Right kidney (tissue), 1 donor: ENCODE measurements at regions not wholly inside any gene's neighbourhood (a gene's known extent, or its start where the extent isn't known, plus 50 kb on each side); places are given as distances from the start of the nearest gene placed in this dataset.
"Not testable (repeated sequence)": the region's sequence is repeated elsewhere in the genome, so short reads cannot be mapped to it uniquely, and the experiment has no call there.

ENCODE experiments used
- DNase-seq: peaks from one replicate; pipeline ENCODE4 v3.0.0-alpha.2; 2016

- DNase-seq, result no peak
Observed at GRCh38 chr4:180960743-180961401, 1282.3 kb upstream of the TENM3 start.

DNA sequence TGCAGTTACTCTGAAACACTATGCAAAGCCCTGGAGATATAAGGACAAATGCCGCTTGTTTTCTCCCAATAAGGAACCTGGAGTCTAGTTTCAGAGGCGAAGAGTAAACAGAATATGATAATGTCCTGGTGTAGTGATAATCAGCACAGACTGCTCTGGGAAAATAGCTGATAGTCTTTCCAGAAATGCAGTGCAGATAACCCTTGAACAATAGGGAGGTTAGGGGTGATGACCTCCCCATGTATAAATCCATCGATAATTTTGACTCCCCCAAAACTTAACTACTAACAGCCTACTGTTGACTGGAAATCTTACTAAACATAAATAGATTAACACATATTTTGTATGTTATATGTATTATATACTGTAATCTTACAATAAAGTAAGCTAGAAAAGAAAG lies 1280.9 kb upstream of the TENM3 start:
- DNase-seq, result no peak

DNA sequence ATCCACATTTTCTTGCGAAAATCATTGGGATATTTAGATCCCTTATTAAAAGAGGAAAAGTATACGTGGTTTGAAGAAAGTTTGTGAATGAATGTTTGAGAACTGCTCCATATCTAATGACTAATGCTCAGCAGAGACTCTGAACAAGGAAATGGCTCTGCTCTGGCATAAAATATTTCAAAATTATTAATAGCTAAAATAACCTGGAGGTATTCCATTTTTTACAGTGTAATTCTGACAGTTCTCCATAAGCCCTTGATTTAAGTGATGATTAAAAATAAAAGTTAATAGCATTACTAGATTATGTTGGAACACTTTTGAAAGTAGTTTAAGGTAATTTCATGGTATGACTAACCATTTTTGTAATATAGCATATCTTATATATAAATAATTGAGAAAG lies 1276.9 kb upstream of the TENM3 start:
- DNase-seq, result no peak

GRCh38 chr4:180967936-180968335 lies 1275.3 kb upstream of the TENM3 start:
- no peak for DNase-seq

DNA sequence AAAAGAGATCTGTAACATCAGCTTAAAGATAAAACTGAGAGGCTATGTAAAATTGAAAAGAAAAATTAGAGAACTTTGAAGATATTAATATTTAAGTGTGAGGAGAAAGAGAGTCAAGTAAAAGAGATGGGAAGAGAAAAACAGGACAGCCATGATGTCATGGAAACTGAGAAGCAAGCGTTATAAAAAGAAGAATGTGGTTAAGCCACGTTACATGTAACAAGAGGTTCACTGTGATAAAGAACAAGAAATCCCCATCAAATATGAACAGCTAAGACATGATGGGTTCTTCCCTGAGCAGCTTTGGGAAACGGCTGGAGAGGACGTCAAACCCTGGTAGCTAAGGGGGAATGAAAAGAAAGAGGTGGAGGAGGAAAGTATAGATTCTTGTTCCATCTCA lies 1269.3 kb upstream of the TENM3 start:
- no peak for DNase-seq

DNA sequence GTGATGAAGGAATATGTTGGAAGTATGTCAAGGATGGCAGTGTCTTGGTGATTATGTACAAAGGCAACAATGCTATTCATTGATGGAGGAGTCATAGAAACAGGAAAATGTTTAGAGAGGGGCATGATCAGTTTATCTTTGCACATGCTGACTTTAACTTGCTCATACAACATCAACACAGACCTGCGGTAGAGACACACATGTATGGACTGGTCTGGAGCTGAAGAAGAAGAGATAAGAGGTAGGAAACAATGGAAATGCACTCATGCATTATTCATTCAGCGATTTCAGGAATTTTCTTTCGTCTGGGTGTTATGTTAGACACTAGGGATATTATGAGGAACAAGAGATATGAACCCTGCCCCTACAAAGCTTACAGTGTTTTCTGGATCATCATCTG lies 1252.3 kb upstream of the TENM3 start:
- DNase-seq, result no peak

GRCh38 chr4:180993244-180993836 lies 1249.9 kb upstream of the TENM3 start:
- no peak for DNase-seq

GRCh38 chr4:180994722-180995121 lies 1248.5 kb upstream of the TENM3 start:
- no peak for DNase-seq

- DNase-seq, result no peak
Observed at GRCh38 chr4:180999217-180999616, 1244.0 kb upstream of the TENM3 start.

DNA sequence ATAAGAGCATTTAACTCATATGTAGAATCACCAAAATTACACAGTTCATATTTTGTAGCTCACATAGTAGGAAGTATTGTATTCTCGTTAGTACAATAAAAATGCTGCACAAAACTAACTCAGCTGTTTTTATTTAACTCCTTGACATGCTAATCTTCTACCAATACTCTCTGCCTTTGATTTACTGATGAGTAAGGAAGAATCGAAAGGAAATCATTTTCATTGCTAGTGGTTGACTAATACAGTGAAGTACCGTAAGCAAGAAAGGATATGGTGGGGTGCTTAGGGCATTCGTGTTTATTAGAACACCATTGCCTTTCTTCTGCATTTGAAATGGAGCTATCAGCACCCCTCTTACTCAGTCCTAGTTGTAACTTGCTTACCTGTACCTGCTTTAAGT lies 1239.1 kb upstream of the TENM3 start:
- DNase-seq, result no peak

DNA sequence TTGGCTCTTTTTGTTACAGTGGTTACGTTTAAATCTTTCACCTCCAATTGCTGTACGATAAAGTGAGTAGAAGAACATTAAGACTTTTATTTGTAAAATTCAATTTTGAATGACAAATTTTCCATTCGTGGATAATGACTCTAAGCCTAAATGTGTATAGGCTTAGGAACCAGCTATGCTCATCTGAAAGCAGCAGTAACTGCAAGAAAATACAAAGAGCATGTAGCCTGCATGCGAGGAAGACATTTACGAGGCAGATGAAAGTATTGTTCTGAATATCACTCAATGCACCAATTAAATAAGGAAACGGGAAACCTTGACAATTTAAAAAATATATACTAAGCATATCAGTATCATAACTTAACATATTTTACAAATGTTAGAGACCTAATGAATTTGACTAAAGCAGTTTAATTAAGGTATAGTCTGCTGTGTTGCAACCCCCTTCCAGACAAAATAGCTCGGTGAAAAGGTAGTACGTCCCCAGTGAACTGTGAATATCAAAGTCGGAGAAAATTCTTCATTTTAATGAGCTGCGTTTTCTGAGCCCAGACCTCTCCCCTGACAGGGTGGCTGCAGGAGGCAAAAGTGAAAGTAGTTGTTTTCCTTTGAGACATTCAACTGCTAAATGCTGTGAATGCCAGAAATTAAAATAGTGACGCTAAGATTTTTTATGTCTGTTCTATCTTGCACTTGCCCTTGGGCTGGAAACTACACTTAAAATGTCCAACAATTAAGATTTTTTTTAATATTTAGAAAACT lies 1236.5 kb upstream of the TENM3 start:
- DNase-seq, result no peak

DNA sequence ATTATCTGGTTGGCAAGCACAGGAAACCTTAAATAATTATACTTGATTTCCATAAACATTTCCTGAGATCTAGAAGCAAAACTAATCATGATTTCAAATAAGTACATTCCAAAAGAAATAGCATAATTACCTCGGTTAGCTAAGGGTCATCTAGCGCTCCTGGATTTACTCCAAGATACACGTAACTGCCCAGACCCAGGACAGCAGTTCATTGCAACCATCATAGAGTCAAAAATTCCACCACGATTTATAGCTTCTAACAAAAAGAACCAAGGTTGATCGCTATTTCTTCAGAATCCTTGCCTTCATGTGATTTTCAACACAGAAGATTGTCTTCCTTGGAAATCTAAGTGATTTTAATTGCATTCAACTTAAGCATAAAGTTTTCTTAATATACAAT lies 1235.5 kb upstream of the TENM3 start:
- DNase-seq, result no peak

GRCh38 chr4:181008164-181008563 lies 1235.0 kb upstream of the TENM3 start:
- no peak for DNase-seq

- no peak for DNase-seq
Observed at GRCh38 chr4:181013162-181013561, 1230.0 kb upstream of the TENM3 start.

GRCh38 chr4:181017038-181017437 lies 1226.2 kb upstream of the TENM3 start:
- DNase-seq, result no peak

- DNase-seq, result no peak
Observed at GRCh38 chr4:181018472-181018871, 1224.7 kb upstream of the TENM3 start.

GRCh38 chr4:181018913-181019312 lies 1224.3 kb upstream of the TENM3 start:
- DNase-seq, result no peak

DNA sequence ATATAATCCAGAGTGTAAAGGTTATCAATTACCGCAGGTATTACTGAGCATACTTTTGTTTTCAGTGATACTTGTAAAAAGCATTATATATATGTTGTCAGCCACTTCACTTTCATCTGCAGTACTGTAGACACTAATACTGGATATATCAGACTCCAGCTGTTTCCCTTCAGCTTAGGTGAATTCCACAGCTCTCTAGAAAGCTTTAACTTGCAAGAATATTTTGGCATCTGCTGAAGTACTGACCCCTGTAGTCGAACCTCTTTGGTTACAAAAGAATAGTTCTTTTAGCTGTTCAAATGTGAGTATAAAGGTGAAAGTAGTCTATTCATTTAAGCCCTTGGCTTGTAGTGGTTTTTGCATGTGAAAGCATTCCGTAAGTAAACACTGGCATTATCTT lies 1222.7 kb upstream of the TENM3 start:
- DNase-seq, result no peak

DNA sequence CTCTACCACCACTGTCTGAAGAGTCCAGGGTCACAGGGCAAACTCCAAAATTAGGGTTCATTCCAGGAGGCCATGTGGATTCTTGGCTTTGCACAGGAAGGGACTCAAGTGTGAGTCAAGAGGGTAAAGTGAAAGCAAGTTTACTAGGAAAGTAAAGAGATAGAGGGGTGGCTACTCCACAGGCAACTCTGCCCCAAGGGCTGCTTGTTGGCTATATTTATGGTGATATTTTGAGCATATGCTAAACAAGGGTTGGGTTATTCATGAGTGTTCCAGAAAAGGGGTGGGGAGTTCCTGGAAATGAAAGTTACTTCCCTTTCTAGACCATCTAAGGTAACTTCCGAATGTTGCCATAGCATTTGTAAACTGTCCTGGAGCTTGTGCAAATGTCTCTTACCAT lies 1222.0 kb upstream of the TENM3 start:
- DNase-seq, result no peak

DNA sequence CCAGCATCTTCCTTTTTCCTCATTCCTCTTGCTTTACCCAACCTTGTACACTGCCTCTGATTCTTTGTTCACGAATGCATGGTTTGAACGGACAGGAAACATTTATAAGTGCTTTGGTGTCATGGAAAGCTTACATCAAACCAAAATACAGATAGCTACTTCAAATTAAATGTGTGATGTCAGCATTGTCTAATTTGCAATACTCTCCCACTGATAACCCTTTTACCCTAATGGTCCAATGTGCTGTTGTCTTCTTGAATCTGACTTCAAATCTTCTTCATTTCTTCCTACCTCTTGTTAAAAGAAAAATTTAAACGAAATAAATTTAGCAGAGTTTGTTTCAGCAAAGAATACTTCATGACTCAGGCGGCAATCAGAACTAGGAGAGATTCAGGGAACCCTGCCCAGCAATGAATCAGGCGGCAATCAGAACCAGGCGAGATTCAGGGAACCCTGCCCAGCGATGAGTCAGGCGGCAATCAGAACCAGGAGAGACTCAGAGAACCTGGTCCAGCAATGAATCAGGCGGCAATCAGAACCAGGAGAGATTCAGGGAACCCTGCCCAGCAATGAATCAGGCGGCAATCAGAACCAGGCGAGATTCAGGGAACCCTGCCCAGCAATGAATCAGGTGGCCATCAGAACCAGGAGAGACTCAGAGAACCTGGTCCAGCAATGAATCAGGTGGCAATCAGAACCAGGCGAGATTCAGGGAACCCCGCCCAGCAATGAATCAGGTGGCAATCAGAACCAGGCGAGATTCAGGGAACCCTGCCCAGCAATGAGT lies 1212.9 kb upstream of the TENM3 start:
- DNase-seq, result not testable (repeated sequence)

GRCh38 chr4:181030961-181031360 lies 1212.2 kb upstream of the TENM3 start:
- DNase-seq, result no peak

DNA sequence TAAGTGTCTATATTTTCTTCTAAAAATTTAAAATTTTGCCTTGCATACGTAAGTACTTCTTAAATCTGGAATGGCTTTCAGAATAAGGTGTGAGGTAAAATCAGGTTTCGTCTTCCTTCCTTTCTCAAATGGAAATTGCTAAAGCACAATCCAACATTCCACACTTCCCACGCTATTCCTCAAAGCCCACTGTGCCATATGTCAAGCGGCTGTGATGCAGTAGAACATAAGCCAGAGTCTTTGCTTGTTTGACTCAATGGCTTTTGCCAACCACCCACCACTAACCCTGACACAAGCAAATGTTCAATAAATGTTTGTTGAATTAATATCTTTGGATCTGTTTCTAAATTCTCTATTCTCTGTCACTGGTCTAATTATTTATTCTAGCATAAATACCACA lies 1199.7 kb upstream of the TENM3 start:
- no peak for DNase-seq

- no peak for DNase-seq
Observed at GRCh38 chr4:181046809-181047208, 1196.4 kb upstream of the TENM3 start.
